H1 (cell line): ENCODE measurements at regions not wholly inside any gene's neighbourhood (a gene's known extent, or its start where the extent isn't known, plus 50 kb on each side); places are given as distances from the start of the nearest gene placed in this dataset.

Source experiments
- CTBP2 ChIP-seq: IDR thresholded peaks from 2 replicates; pipeline ENCODE4 v1.7.0; 2011; ENCODE audit warnings: borderline replicate concordance, mild to moderate bottlenecking, moderate library complexity, mixed read lengths, low read length; ENCODE audit not compliant: insufficient read depth, insufficient read length
- NRF1 ChIP-seq: IDR thresholded peaks from 2 replicates; pipeline ENCODE4 v1.6.1; 2011; ENCODE audit warnings: mild to moderate bottlenecking, low read depth, low read length, improper control_type of control experiment
- RNF2 ChIP-seq: fragments of 200-900, 300-1000 bp; sonication (generic); IDR thresholded peaks from 2 replicates; pipeline ENCODE4 v1.7.1; 2016; ENCODE audit warnings: borderline replicate concordance, low read depth, mild to moderate bottlenecking, antibody characterized with exemption, low read length; ENCODE audit not compliant: poor library complexity, severe bottlenecking; ENCODE audit errors: missing control alignments
- SIX5 ChIP-seq: IDR thresholded peaks from 2 replicates; pipeline ENCODE4 v1.6.1; 2011; ENCODE audit warnings: mild to moderate bottlenecking, low read depth, low read length
- SUZ12 ChIP-seq: fragments of 200-600 bp; sonication (generic); IDR thresholded peaks from 2 replicates; pipeline ENCODE4 v1.6.1; 2012; ENCODE audit warnings: mild to moderate bottlenecking, inconsistent platforms, low read length, moderate library complexity, mixed read lengths
- TBP ChIP-seq: IDR thresholded peaks from 2 replicates; pipeline ENCODE4 v1.6.1; 2011; ENCODE audit warnings: low read depth, low read length, improper control_type of control experiment
- TEAD4 ChIP-seq: IDR thresholded peaks from 2 replicates; pipeline ENCODE4 v1.6.1; 2012; ENCODE audit warnings: low read depth, low read length, inconsistent platforms, mixed read lengths
- TF ChIP-seq, protein P1 (sequence below): IDR thresholded peaks from 2 replicates; pipeline ENCODE4 v1.6.1; 2011; ENCODE audit warnings: low read depth, mild to moderate bottlenecking, low read length; ENCODE audit not compliant: insufficient read depth

- TF ChIP-seq, protein P1, sequence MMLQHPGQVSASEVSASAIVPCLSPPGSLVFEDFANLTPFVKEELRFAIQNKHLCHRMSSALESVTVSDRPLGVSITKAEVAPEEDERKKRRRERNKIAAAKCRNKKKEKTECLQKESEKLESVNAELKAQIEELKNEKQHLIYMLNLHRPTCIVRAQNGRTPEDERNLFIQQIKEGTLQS: no peak
- TF ChIP-seq RNF2: no peak
- TF ChIP-seq TBP: no peak
- no peak for TF ChIP-seq CTBP2
- TF ChIP-seq NRF1: no peak
- TF ChIP-seq SIX5: no peak
- no peak for TF ChIP-seq SUZ12
- no peak for TF ChIP-seq TEAD4
- TF ChIP-seq, all 59 proteins: peak for 0
These were observed 786.2 kb downstream of the SLITRK6 start (continued) for GRCh38 chr13:85013006-85013405.
